ENCODE measurements at regions not wholly inside any gene's neighbourhood (a gene's known extent, or its start where the extent isn't known, plus 50 kb on each side); places are given as distances from the start of the nearest gene placed in this dataset.

DNA sequence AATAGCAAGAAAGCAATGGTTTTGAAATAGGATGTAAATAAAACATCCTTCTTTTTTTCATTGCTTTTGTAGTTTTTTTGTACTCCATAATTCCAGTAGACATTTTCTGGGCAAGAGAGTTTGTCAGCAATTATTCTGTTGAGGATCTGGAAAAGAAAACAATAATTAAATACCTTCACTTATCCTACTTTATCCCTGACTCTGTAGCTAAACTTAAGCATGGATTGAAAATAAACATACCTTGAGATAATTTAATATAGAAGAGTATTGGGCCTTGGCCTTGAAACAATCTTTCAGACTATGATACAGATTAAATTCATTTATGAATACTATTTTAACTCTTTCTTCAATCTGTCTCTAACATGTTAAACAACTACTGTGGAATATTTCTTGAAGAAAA, 321.2 kb downstream of the CHRM3 start:
- Histone ChIP-seq H3K4me3 (replicated peaks in 1 of 4; ENCODE audit: control extremely low read depth in 1 of 4, insufficient read depth in 1 of 4, low read depth in 3 of 4, low read length in 4 of 4) (no peak overlapping the region), H3K4me2 (ENCODE audit: extremely low read depth, insufficient read depth, low read length) (no peak overlapping the region), H3K9ac (ENCODE audit: insufficient read depth, low read length) (no peak overlapping the region), H4K20me1 (ENCODE audit: control insufficient read depth, extremely low read depth, insufficient read depth, low read length) (no peaks in the 10 kb centered on the region), H3K79me2 (ENCODE audit: control insufficient read depth, insufficient read depth, low read length) (no peaks in the 10 kb centered on the region), H3K36me3 (ENCODE audit: control insufficient read depth, insufficient read depth, low read length) (no peaks in the 10 kb centered on the region), H3K27me3 (ENCODE audit: control insufficient read depth, insufficient read depth, low read length) (no peaks in the 10 kb centered on the region), H3K9me3 (ENCODE audit: control insufficient read depth, insufficient read depth, low read depth, low read length) (no peaks in the 10 kb centered on the region), H3K27ac (ENCODE audit: insufficient read depth, low read length) (no peak overlapping the region), H2AFZ (ENCODE audit: low read length) (no peak overlapping the region), H3K4me1 (ENCODE audit: control insufficient read depth, extremely low read depth, insufficient read depth, low read length) (no peaks in the 10 kb centered on the region)
- TF ChIP-seq, protein P1, sequence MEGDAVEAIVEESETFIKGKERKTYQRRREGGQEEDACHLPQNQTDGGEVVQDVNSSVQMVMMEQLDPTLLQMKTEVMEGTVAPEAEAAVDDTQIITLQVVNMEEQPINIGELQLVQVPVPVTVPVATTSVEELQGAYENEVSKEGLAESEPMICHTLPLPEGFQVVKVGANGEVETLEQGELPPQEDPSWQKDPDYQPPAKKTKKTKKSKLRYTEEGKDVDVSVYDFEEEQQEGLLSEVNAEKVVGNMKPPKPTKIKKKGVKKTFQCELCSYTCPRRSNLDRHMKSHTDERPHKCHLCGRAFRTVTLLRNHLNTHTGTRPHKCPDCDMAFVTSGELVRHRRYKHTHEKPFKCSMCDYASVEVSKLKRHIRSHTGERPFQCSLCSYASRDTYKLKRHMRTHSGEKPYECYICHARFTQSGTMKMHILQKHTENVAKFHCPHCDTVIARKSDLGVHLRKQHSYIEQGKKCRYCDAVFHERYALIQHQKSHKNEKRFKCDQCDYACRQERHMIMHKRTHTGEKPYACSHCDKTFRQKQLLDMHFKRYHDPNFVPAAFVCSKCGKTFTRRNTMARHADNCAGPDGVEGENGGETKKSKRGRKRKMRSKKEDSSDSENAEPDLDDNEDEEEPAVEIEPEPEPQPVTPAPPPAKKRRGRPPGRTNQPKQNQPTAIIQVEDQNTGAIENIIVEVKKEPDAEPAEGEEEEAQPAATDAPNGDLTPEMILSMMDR (conservative IDR thresholded peaks at IDR 0.05 in 1 of 2, IDR thresholded peaks at IDR 0.05 in 1 of 2; ENCODE audit: low read depth in 1 of 2, low read length in 2 of 2), result no peak
- TF ChIP-seq EZH2 (IDR thresholded peaks at IDR 0.05; ENCODE audit: low read length, missing control alignments), result no peak
- DNase-seq (ENCODE audit: low read depth in 2 of 2), result no peak

DNA sequence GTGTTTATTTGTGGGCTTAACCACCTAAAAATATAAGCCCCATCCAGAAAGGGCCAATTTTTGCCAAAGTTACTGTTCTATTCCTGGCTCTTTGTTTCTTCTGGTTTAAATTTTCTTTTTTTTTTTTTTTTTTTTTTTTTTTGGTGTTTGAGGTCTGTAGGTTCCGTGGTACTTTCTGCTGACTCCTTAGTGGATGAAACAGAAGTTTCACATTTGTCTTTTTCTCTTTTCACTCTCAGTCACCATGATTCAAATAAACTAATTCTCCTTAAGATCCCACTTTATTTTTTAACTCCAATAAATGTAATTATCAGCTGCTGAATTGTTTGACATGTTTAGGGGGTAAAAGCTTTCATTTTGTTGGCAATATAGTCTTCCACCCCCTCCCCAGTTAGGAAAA, 322.3 kb downstream of the CHRM3 start:
- Histone ChIP-seq H3K27ac (ENCODE audit: insufficient read depth, low read length) (no peak overlapping the region), H3K79me2 (ENCODE audit: control insufficient read depth, insufficient read depth, low read length) (no peaks in the 10 kb centered on the region), H3K27me3 (ENCODE audit: control insufficient read depth, insufficient read depth, low read length) (no peaks in the 10 kb centered on the region), H2AFZ (ENCODE audit: low read length) (no peak overlapping the region), H3K4me1 (ENCODE audit: control insufficient read depth, extremely low read depth, insufficient read depth, low read length) (no peaks in the 10 kb centered on the region), H3K9ac (ENCODE audit: insufficient read depth, low read length) (no peak overlapping the region), H3K4me2 (ENCODE audit: extremely low read depth, insufficient read depth, low read length) (no peak overlapping the region), H3K36me3 (ENCODE audit: control insufficient read depth, insufficient read depth, low read length) (no peaks in the 10 kb centered on the region), H3K4me3 (replicated peaks in 1 of 4; ENCODE audit: control extremely low read depth in 1 of 4, insufficient read depth in 1 of 4, low read depth in 3 of 4, low read length in 4 of 4) (no peak overlapping the region), H3K9me3 (ENCODE audit: control insufficient read depth, insufficient read depth, low read depth, low read length) (no peaks in the 10 kb centered on the region), H4K20me1 (ENCODE audit: control insufficient read depth, extremely low read depth, insufficient read depth, low read length) (no peaks in the 10 kb centered on the region)
- TF ChIP-seq EZH2 (IDR thresholded peaks at IDR 0.05; ENCODE audit: low read length, missing control alignments), result no peak
- TF ChIP-seq, protein P1 (conservative IDR thresholded peaks at IDR 0.05 in 1 of 2, IDR thresholded peaks at IDR 0.05 in 1 of 2; ENCODE audit: low read depth in 1 of 2, low read length in 2 of 2), result no peak
- no peak for DNase-seq (ENCODE audit: low read depth in 2 of 2)

DNA sequence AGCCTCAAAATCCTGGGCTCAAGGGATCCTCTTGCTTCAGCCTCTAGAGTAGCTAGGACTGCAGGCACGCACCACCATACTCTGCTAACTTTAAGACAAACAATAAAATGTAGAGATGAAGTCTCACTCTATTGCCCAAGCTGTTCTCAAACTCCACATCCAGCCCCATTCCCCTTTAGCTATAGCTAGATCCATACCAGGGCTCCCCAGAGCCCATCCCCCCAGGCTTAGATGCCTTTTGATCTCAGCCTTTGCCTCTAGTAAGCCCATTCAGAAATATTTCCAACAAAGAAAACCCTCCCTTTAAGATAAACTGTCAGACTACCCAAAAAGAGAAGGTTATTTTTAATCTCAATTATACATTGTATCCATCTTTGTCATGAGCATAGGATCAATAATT, 325.4 kb downstream of the CHRM3 start:
- Histone ChIP-seq H3K4me2 (ENCODE audit: extremely low read depth, insufficient read depth, low read length) (no peak overlapping the region), H2AFZ (ENCODE audit: low read length) (no peak overlapping the region), H3K36me3 (ENCODE audit: control insufficient read depth, insufficient read depth, low read length) (no peaks in the 10 kb centered on the region), H3K79me2 (ENCODE audit: control insufficient read depth, insufficient read depth, low read length) (no peaks in the 10 kb centered on the region), H3K4me3 (replicated peaks in 1 of 4; ENCODE audit: control extremely low read depth in 1 of 4, insufficient read depth in 1 of 4, low read depth in 3 of 4, low read length in 4 of 4) (no peak overlapping the region), H3K9ac (ENCODE audit: insufficient read depth, low read length) (no peak overlapping the region), H3K4me1 (ENCODE audit: control insufficient read depth, extremely low read depth, insufficient read depth, low read length) (no peaks in the 10 kb centered on the region), H3K27ac (ENCODE audit: insufficient read depth, low read length) (no peak overlapping the region), H4K20me1 (ENCODE audit: control insufficient read depth, extremely low read depth, insufficient read depth, low read length) (no peaks in the 10 kb centered on the region), H3K9me3 (ENCODE audit: control insufficient read depth, insufficient read depth, low read depth, low read length) (no peaks in the 10 kb centered on the region), H3K27me3 (ENCODE audit: control insufficient read depth, insufficient read depth, low read length) (no peaks in the 10 kb centered on the region)
- no peak for TF ChIP-seq EZH2 (IDR thresholded peaks at IDR 0.05; ENCODE audit: low read length, missing control alignments)
- TF ChIP-seq, protein P1 (conservative IDR thresholded peaks at IDR 0.05 in 1 of 2, IDR thresholded peaks at IDR 0.05 in 1 of 2; ENCODE audit: low read depth in 1 of 2, low read length in 2 of 2), result no peak
- no peak for DNase-seq (ENCODE audit: low read depth in 2 of 2)
